ENCODE measurements at regions not wholly inside any gene's neighbourhood (a gene's known extent, or its start where the extent isn't known, plus 50 kb on each side); places are given as distances from the start of the nearest gene placed in this dataset.

DNA sequence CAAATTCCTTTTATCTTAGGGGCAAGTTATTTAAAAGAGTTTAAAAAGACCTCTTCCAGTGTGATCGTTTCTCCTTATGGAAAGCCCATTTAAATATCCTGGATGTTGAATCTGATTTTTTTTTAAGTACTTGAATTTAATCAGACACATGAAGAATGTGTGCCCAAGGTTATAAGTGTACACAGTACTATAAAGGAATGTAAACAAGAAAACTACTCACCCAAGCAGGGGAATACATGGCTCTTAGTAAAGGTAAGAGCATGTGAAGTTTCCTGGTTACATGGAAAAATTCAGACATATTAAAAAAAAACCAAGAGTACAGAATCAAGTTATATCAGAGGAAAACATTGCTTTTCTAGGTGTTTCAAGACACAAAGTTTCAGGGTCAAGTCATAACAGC lies 546.9 kb downstream of the MATN1 start:
- no peak for TF ChIP-seq POLR2A (IDR thresholded peaks at IDR 0.05)
- TF ChIP-seq POLR2AphosphoS5 (IDR thresholded peaks at IDR 0.05), result no peak
- TF ChIP-seq, protein P1, sequence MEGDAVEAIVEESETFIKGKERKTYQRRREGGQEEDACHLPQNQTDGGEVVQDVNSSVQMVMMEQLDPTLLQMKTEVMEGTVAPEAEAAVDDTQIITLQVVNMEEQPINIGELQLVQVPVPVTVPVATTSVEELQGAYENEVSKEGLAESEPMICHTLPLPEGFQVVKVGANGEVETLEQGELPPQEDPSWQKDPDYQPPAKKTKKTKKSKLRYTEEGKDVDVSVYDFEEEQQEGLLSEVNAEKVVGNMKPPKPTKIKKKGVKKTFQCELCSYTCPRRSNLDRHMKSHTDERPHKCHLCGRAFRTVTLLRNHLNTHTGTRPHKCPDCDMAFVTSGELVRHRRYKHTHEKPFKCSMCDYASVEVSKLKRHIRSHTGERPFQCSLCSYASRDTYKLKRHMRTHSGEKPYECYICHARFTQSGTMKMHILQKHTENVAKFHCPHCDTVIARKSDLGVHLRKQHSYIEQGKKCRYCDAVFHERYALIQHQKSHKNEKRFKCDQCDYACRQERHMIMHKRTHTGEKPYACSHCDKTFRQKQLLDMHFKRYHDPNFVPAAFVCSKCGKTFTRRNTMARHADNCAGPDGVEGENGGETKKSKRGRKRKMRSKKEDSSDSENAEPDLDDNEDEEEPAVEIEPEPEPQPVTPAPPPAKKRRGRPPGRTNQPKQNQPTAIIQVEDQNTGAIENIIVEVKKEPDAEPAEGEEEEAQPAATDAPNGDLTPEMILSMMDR (IDR thresholded peaks at IDR 0.05), result no peak
- no peak for DNase-seq (ENCODE audit: low spot score in 2 of 2)
- no peaks in the 10 kb centered on the region for H3K9me3 ChIP-seq

DNA sequence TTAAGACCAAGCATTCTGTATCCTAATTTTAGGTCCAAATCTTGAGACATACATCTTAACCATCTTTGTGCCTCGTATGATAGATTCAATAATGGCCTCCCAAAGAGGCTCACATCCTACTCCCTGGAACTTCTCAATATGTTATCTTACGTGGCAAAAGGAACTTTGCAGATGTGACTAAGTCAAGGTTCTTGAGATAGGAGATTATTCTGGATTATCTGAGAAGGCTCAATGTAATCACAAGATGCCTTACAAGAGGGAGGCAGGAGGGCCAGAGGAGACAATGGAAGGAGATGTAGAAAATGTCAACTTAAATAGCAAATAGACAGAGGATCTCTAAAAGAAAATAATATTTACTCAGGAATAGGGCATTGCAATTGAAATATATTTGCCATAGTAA lies 548.9 kb downstream of the MATN1 start:
- Histone ChIP-seq H3K36me3 (no peaks in the 10 kb centered on the region), H3K4me3 (no peak overlapping the region), H3K27me3 (no peaks in the 10 kb centered on the region), H3K27ac (no peak overlapping the region), H3K9me3 (no peaks in the 10 kb centered on the region), H3K4me1 (no peaks in the 10 kb centered on the region)
- intact Hi-C loops (cut with DNase I; ENCODE audit: low total_unique reads), result loop anchor here (10.0 kb wide), 1 partner anchor 750 kb away; no protein-coding TSS in a partner anchor
- TF ChIP-seq POLR2AphosphoS5 (IDR thresholded peaks at IDR 0.05) (no peak), POLR2A (IDR thresholded peaks at IDR 0.05) (no peak)
- TF ChIP-seq, protein P1 (IDR thresholded peaks at IDR 0.05), result no peak
- DNase-seq (ENCODE audit: low spot score in 2 of 2), result no peak

More for the DNA sequence above, 546.9 kb downstream of the MATN1 start:
- intact Hi-C loops (cut with DNase I; ENCODE audit: low total_unique reads), result loop anchor here (10.0 kb wide), 1 partner anchor 748 kb away; no protein-coding TSS in a partner anchor
- Histone ChIP-seq H3K4me1 (no peaks in the 10 kb centered on the region), H3K36me3 (no peaks in the 10 kb centered on the region), H3K27me3 (no peaks in the 10 kb centered on the region), H3K27ac (no peak overlapping the region), H3K4me3 (no peak overlapping the region)

DNA sequence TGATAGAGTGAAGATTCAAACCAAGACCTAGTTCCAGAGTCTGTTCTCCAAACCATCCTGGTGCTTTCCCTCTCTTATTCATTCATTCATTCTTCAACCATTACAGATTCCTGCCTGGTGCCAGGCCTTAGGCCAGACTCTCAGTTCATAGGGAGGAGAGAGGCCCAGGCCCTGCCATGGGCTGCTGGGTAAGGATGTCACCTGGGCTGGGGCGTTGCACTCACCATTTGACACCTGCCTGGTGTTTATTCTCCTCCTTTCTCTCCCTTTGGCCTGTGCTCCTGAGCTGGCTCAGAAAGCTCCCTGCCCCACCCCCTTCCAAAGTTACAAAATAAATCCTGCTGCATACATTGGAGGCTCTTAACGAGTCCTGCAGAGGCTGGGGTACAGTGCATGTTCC lies 549.8 kb downstream of the MATN1 start:
- TF ChIP-seq, protein P1 (IDR thresholded peaks at IDR 0.05), result no peak
- TF ChIP-seq POLR2A (IDR thresholded peaks at IDR 0.05) (no peak), POLR2AphosphoS5 (IDR thresholded peaks at IDR 0.05) (no peak)
- intact Hi-C loops (cut with DNase I; ENCODE audit: low total_unique reads), result loop anchor here (10.0 kb wide), 1 partner anchor 751 kb away; no protein-coding TSS in a partner anchor
- Histone ChIP-seq H3K27ac (no peak overlapping the region), H3K4me3 (no peak overlapping the region), H3K4me1 (no peaks in the 10 kb centered on the region), H3K36me3 (no peaks in the 10 kb centered on the region), H3K9me3 (no peaks in the 10 kb centered on the region), H3K27me3 (no peaks in the 10 kb centered on the region)
- no peak for DNase-seq (ENCODE audit: low spot score in 2 of 2)

DNA sequence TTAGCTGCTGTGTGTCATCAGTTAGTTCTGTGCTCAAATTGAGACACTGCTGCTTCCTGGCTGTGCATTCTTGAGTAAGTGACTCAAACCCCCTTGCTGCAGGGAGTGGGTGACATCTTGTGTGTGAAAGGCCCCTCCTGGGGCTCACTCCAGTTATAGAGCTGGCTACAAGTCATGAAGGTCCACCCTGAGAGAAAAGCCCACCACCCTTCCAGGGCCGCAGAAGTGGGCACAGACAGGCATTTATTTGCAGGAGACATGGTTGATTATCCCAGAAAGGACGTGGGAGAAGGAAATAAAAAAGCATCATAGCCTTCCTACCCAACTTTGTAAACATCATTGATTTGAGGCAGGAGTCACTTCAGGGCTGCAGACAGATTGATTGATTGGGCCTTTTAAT lies 550.6 kb downstream of the MATN1 start:
- H3K4me1 ChIP-seq, result no peaks in the 10 kb centered on the region
- no peak for DNase-seq (ENCODE audit: low spot score in 2 of 2)
- H3K9me3 ChIP-seq, result no peaks in the 10 kb centered on the region
- H3K36me3 ChIP-seq, result no peaks in the 10 kb centered on the region
- no peak overlapping the region for H3K4me3 ChIP-seq
- no peaks in the 10 kb centered on the region for H3K27me3 ChIP-seq
- TF ChIP-seq, protein P1 (IDR thresholded peaks at IDR 0.05), result no peak
- TF ChIP-seq POLR2A (IDR thresholded peaks at IDR 0.05) (no peak), POLR2AphosphoS5 (IDR thresholded peaks at IDR 0.05) (no peak)
- intact Hi-C loops (cut with DNase I; ENCODE audit: low total_unique reads), result loop anchor here (10.0 kb wide), 1 partner anchor 752 kb away; no protein-coding TSS in a partner anchor
- no peak overlapping the region for H3K27ac ChIP-seq

DNA sequence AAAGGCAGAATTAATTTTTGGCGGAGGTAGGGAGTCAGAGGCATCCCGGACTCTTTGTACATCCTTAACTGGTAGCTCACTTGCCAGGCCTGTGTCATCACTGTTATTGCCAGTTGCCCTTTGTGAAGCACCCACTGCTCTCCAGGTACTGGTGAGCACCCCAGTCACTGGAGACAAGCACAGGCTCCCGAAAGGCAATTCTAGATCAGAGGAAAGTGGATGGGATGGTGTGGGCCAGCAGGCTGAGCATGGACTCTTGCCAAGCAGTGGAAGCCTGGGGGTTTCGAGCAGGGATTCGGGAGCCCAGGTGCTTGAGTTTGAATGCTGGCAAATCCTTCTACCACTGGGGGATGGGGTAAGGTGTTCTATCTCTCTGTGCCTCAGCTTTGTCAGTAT lies 551.1 kb downstream of the MATN1 start:
- intact Hi-C loops (cut with DNase I; ENCODE audit: low total_unique reads), result loop anchor here (10.0 kb wide), 1 partner anchor 753 kb away; no protein-coding TSS in a partner anchor
- no peak overlapping the region for H3K27ac ChIP-seq
- H3K9me3 ChIP-seq, result no peaks in the 10 kb centered on the region
- DNase-seq (ENCODE audit: low spot score in 2 of 2), result no peak
- H3K4me3 ChIP-seq, result no peak overlapping the region
- no peaks in the 10 kb centered on the region for H3K36me3 ChIP-seq
- no peaks in the 10 kb centered on the region for H3K27me3 ChIP-seq
- TF ChIP-seq, protein P1 (IDR thresholded peaks at IDR 0.05), result no peak
- TF ChIP-seq POLR2AphosphoS5 (IDR thresholded peaks at IDR 0.05) (no peak), POLR2A (IDR thresholded peaks at IDR 0.05) (no peak)
- no peaks in the 10 kb centered on the region for H3K4me1 ChIP-seq
